IPS-18c (cell line): ENCODE measurements at regions not wholly inside any gene's neighbourhood (a gene's known extent, or its start where the extent isn't known, plus 50 kb on each side); places are given as distances from the start of the nearest gene placed in this dataset.

Source experiments
- H3K4me3 ChIP-seq: 2 replicates; pipeline ENCODE4 v1.7.0; 2013; ENCODE audit warnings: low read depth, mild to moderate bottlenecking, low read length, moderate library complexity; ENCODE audit not compliant: insufficient read depth
- H3K9me3 ChIP-seq: one replicate; pipeline ENCODE4 v1.6.1; 2013; ENCODE audit warnings: mild to moderate bottlenecking, low read length, moderate library complexity; ENCODE audit not compliant: control insufficient read depth, insufficient read depth

GRCh38 chr14:98573082-98573481, 698.9 kb downstream of the BCL11B start:
- Histone ChIP-seq H3K4me3 (no peak overlapping the region), H3K9me3 (peaks cover 6% of the 10 kb centered on the region)

DNA sequence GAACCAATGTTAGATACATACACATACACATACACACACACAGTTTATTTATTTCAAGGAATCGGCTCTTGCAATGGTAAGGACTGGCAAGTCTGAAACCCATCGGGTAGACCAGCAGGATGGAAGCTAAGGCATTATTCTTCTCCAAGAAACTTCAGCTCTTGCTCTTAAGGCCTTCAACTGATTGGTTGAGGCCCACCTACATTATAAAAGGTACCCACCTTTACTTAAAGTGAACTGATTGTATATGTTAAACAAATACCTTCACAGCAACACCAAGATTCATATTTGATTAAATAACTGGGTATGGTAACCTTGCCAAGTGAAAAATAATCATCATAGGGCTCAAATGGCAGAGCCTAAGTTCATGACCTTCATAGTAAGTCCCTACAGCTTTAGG, 695.5 kb downstream of the BCL11B start:
- H3K4me3 ChIP-seq: no peak overlapping the region
- peaks cover 6% of the 10 kb centered on the region for H3K9me3 ChIP-seq

GRCh38 chr14:98578204-98578603, 693.8 kb downstream of the BCL11B start:
- Histone ChIP-seq H3K4me3 (no peak overlapping the region), H3K9me3 (no peaks in the 10 kb centered on the region)

- H3K9me3 ChIP-seq: no peaks in the 10 kb centered on the region
- no peak overlapping the region for H3K4me3 ChIP-seq
Measured at GRCh38 chr14:98579140-98579539, 692.9 kb downstream of the BCL11B start.

GRCh38 chr14:98580131-98580678, 691.8 kb downstream of the BCL11B start:
- H3K9me3 ChIP-seq: no peaks in the 10 kb centered on the region

DNA sequence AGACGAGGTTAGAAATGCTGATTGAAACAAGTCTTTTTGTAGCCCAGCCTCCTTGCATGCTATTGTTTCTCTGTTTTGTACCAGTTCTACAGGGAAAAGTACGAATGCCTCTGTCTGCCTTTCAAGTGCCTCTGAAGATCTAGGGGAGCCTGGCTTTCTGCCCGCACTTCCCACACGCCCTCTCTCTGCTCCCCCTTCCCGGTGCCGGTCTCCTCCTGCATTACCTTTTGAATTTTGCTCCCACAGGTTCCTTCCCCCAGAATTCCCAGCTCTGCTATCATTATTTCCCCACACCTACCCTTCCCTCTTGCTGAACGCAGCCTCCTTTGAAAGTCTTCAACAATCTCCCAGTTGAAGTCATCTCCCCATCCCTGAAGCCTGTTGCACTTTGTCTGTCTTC, 689.7 kb downstream of the BCL11B start:
- H3K9me3 ChIP-seq: no peaks in the 10 kb centered on the region

More at GRCh38 chr14:98580131-98580678, 691.8 kb downstream of the BCL11B start:
- H3K4me3 ChIP-seq: no peak overlapping the region

DNA sequence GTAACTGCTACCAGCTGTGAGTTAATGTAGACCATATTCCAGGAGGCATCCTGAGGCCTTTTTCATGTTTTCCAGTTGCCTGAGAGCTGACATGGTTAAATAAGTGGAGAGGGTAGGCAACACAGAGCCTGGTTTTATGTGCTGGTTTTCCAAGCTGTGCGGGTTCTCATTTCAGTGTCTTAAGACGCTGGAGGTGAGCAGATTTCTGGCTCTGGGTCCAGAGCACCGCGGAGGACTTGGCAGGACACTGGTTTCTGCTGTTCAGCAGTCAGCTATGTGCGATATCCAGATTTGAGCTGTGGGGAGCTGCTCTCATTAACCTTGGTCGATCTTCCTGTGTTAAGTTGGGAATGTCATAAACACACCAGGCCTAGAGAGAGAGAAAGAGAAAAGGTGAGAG, 680.8 kb downstream of the BCL11B start:
- no peaks in the 10 kb centered on the region for H3K9me3 ChIP-seq
- no peak overlapping the region for H3K4me3 ChIP-seq

More for the DNA sequence above, 689.7 kb downstream of the BCL11B start:
- no peak overlapping the region for H3K4me3 ChIP-seq

DNA sequence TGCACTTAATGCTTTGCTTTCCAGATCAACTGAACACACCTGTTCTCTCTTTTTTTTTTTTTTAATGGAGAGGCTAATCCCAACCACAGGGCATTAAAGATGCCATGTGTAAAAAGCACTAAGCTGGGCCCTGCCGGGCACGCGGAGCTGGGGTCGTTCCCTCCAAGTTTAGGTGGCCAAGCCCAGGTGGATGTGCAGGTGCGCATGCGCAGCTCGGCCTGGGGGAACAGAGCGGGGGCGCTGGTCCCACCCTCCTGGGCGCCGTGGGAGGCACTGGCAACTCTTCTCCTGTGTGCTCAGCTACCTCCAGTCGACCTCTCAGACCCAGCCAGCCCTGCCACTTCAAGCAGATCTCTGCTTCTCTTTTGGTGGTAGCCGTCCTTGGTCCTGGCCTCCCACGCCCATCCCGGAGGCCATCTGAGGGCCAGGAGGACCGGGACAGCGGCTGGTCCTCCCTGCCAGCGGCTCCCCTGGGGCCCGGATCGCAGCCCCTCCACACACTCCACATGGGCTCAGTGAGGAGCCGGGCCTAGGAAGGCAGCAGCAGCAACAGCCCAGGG, 679.3 kb downstream of the BCL11B start:
- Histone ChIP-seq H3K9me3 (no peaks in the 10 kb centered on the region), H3K4me3 (no peak overlapping the region)

DNA sequence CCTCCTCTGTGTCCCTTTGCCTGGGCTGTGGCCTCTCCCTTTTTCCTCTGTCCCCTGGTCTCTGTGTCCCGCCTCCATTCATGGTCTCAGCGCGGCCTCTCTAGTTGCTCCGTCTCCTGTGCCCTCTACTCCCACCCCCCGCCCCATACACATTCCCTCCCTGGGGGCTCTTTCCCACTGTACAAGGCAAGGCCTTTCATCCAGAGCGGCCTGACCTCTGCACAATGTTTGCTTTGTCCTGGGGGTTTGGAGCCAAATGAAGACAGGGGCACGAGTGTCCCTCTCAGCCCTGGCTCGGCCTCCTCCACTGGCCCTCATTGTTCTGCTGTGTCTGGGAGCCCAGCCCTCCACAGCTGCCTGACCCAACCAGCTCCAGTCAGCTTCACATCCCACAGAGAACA, 678.6 kb downstream of the BCL11B start:
- Histone ChIP-seq H3K4me3 (no peak overlapping the region), H3K9me3 (no peaks in the 10 kb centered on the region)

GRCh38 chr14:98594156-98594555, 677.8 kb downstream of the BCL11B start:
- Histone ChIP-seq H3K4me3 (no peak overlapping the region), H3K9me3 (no peaks in the 10 kb centered on the region)

DNA sequence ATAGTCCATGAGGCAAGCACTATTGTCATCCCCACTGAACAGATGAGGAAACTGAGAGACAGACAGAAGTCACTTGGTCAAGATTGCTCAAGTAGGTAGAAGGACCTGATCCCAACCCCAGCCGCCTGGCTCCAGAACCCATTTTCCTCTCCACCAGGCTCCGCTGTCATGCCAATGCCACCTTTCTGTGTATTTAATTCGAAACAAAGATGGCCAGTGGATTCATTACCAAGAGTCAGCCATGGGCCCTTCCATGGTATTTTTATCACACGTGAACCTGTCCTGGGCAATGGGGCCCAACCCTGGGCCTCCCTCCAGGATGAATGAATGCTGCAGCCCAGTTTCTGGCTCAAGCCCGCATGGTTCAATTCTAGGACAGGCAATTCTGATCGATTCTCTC, 673.4 kb downstream of the BCL11B start:
- Histone ChIP-seq H3K9me3 (no peaks in the 10 kb centered on the region), H3K4me3 (no peak overlapping the region)

DNA sequence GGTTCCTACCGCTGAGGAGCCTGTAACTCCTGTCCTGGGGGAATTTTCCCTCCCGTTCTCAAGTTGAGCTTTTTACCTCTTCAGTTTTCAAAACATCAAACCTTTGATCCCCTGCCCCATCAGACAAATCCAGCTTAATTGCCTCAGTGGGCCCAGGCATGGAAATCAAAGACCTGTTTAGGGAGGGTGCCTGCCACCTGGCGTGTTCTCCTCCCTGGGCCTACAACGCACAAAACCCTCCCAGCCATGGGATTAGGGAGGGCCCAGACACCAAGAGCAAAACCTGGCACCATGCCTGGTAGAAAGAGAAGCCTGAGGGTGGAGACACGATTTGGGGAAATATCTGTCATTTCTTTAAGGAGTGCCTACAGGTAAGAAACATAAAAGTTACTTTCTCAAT, 672.9 kb downstream of the BCL11B start:
- no peak overlapping the region for H3K4me3 ChIP-seq
- no peaks in the 10 kb centered on the region for H3K9me3 ChIP-seq

GRCh38 chr14:98602983-98603382, 669.0 kb downstream of the BCL11B start:
- Histone ChIP-seq H3K4me3 (no peak overlapping the region), H3K9me3 (no peaks in the 10 kb centered on the region)

DNA sequence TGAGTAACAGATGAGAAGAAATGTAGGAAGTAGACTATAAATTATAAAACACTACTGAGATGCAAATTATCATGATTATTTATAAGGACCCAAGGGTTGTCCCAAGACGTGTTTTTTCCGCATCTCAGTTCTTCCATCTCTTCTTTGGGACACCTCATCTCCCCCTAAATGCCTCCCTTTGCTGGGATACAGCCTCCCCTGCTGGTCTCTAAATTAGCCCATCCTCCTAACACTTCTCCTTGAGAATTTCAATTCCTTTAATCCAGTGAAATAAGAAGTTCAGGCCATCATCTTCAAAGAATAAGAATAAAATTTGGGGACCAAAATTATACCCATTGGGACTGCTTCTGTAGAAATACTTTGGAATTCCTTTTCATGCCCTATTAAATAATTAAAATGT, 667.0 kb downstream of the BCL11B start:
- no peaks in the 10 kb centered on the region for H3K9me3 ChIP-seq
- H3K4me3 ChIP-seq: no peak overlapping the region

DNA sequence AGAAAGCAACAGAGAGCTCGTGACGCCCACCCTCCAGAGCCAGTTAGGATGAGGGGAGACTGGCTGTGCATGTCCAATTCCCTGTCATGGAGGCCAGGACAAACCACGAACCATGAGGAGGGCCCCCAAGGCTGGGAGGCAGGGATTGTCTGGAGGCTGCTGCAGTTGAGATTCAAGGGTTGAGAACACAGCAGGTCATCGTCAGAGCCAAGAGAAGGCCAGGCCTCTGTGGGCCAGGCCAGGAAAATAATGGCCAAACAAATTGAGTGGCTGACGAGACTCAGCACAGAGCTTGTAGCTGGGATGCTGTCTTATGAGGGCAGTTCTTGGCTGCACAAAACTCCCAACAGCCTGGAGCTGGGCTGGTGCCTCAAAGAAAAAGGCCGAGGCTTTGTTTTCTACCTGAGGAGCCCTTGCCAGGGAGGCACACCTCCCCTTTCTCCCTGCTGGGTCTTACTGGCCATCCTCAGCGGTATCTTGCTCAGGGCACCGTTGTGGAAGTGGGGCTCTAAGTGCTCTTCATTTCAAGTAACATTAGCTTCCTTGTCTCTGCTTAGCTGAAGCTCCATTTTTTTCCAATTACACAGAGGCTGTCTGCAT, 665.9 kb downstream of the BCL11B start:
- Histone ChIP-seq H3K9me3 (no peaks in the 10 kb centered on the region), H3K4me3 (no peak overlapping the region)

GRCh38 chr14:98606816-98607215, 665.2 kb downstream of the BCL11B start:
- H3K9me3 ChIP-seq: no peaks in the 10 kb centered on the region

DNA sequence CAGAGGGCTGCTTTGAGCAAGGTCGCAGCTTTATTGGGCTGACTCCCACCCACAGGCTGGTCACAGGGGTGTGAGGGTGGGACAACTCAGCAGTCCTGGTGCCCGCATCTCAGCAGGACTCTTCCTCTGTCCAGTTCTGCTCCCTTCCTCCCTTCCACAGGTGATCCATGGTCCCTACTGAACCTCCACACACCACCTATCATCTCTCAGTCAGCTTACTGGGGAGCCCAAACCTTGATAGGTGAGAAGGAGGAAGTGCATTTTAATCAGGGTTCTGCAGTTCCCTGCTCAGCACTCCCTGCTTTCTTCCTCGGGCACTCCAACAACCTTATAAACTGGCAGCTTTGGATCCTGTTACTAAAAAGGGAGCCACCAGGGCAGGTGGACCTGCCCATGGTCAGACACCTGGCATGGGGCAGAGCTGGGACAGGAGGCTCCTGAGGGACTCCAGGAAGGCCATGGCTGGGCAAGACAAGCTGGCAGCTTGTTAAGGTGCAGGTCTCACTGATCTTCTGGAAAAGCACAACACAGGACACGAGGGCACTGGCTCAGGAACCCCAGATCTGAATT, 664.6 kb downstream of the BCL11B start:
- H3K9me3 ChIP-seq: no peaks in the 10 kb centered on the region
- H3K4me3 ChIP-seq: no peak overlapping the region

More at GRCh38 chr14:98606816-98607215, 665.2 kb downstream of the BCL11B start:
- H3K4me3 ChIP-seq: no peak overlapping the region
